COLO668 (cell line): ENCODE measurements at regions not wholly inside any gene's neighbourhood (a gene's known extent, or its start where the extent isn't known, plus 50 kb on each side); places are given as distances from the start of the nearest gene placed in this dataset.

Experiments used
- DNase-seq: peaks from one replicate; lab custom pipeline; 2025; ENCODE audit not compliant: unreplicated experiment; lab: John Stamatoyannopoulos, UW

GRCh38 chr2:42864222-42864621 is 71.8 kb upstream of the HAAO start:
- DNase-seq: no peak

GRCh38 chr2:42863751-42864150 is 71.4 kb upstream of the HAAO start:
- DNase-seq: no peak

- no peak for DNase-seq
Observed at GRCh38 chr2:42863320-42863719, 70.9 kb upstream of the HAAO start.

DNA sequence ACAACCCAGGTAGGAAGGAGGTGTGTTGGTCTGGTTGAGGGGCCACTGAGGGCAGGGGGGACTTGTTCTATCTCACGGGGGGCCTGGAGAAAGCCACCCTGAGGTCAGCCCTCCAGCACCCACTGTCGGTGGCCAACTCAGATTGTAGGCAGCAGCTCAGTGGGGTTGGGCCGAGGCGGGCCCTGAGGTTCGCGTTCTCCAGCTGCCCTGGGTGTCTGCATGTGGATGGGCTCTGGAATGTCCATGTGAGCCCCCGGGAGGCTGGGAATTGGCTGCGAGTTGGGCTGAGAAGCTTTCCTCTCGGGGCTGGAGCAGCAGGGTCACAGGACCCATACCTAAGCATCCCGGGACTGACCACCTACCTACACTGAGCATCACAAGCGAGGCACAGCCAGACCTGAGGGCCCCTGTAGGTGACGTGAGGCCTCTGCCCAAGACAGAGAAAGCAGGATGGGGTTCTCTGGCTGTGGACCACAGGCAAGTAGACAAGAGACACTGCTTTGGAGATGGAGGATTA is 70.3 kb upstream of the HAAO start:
- no peak for DNase-seq

GRCh38 chr2:42861321-42861720 is 68.9 kb upstream of the HAAO start:
- DNase-seq: no peak

- DNase-seq: no peak
Observed at GRCh38 chr2:42860319-42861094, 68.1 kb upstream of the HAAO start.

DNA sequence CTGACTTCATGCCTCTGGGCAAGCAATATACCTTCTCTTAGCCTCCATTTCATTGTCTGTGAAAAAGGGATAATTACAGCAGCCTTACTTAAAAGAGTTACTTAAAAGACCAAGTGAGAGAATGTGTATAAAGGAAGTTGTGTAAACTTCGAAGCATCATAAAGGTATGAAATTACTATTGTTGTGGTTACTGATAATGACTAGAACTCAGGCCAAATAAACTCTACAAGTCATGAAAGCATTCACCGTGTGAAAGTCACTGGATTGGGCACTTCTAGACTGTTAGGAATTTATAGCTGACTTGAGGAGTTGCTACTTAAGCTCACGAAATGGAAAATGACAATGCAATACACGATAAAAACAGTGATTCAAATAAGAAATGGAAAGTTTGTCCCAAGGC is 67.4 kb upstream of the HAAO start:
- DNase-seq: no peak

GRCh38 chr2:42859006-42859552 is 66.7 kb upstream of the HAAO start:
- peak; percentile 66 for DNase-seq

DNA sequence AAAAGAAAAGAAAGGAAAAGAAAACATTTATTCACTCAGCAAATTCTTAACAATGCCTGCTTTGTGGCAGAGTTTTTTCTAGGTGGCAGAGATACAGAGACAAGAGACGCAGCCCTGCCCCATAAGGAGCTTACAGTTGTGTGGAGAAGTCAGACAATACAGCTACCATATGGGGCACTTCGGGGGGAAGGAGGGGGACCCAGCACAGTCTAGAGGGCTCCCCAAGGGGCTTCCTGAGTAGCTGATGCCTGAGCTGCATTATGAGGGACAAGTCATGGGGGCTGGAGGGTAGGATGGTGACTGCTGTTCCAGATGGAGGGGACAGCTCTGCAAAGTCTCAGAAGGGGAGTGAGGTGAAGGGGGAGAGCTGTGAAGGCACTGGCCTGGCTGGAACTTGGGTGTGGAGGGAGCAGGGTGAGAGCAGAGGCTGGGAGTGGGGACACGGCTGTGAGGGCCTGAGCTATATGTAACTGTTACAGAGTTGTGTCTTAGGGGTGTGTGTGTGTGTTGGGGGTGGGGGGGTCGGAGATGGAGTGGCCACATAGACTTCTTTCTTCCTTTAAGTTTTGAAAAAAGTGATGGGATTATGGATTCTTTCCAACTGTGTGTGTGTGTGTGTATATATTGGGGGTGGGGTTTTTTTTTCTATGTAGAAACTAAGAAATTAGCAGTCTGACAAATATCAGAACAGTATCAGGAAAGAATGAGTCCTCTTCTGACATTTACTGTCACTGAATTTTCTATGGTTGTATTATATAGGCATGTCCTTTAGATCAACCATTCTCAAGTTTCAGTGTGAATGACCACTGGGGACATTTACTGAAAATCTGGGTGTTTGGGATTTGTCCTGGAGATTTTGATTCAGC is 66.0 kb upstream of the HAAO start:
- no peak for DNase-seq

GRCh38 chr2:42856891-42857632 is 64.7 kb upstream of the HAAO start:
- DNase-seq: no peak

DNA sequence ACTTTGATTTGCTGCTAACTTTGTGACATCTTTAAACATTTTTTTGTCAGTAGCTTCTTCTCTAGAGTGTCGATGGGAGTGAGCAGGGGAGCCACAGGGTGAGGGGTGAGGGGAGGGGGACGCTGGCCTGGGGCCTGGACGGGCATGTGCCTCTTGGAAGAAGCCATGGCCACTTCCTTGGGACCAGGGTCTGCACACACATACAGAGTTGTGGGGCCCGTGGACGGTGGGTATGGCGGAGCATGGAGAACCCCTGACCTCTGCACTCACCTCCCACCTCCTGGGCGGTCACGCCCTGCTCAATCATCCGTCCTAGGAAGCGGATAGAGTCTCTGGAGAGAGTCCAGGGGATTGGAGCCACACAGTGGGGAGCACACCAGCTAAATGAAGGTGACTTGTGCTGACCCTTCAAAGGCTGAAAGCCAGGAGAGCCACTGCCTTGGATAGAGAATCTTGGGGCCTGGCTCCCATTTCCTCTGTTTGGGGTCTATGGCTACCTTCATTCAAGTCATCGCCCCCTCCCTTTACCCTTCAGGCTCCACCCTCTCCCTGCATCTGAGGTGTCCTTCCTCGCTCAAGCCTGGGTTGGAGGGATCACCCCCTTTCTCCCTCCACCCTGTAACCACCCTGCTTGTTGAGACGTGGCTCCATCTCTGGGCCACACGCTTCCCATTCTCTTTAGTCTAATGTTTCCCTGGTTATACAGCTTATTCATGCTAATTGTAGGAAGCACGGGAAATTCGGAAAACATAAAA is 63.9 kb upstream of the HAAO start:
- DNase-seq: no peak

GRCh38 chr2:42855221-42855970 is 63.0 kb upstream of the HAAO start:
- DNase-seq: no peak

DNA sequence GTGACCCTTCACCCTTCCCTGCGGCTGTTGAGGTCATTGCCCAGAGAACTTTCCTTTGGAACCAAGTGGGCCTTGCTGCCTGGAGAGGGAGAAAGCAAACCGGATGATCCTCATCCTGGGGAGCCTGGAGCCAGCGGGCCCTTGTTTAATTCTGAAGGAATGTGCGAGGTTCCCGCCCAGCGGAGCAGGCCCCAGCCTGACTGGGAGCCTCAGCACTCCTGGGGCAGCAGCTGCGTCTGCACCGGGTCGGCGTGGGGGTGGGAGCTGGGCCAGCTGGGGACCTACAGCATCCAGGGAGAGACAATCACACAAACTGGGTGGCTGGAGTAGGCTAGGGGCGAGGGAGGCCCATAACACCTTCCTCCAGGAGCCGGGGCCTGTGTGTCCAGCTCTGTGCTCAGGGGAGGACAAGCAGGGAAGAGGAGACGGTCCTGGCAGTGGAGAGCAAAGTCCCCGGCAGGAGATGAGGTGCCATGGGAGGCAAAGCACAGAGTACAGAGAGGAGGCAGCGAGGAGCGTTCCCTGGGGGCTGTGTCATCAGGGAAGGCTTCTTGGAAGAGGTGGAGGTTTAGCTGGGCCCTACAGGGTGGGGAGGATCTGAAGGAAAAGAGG is 61.9 kb upstream of the HAAO start:
- DNase-seq: no peak

DNA sequence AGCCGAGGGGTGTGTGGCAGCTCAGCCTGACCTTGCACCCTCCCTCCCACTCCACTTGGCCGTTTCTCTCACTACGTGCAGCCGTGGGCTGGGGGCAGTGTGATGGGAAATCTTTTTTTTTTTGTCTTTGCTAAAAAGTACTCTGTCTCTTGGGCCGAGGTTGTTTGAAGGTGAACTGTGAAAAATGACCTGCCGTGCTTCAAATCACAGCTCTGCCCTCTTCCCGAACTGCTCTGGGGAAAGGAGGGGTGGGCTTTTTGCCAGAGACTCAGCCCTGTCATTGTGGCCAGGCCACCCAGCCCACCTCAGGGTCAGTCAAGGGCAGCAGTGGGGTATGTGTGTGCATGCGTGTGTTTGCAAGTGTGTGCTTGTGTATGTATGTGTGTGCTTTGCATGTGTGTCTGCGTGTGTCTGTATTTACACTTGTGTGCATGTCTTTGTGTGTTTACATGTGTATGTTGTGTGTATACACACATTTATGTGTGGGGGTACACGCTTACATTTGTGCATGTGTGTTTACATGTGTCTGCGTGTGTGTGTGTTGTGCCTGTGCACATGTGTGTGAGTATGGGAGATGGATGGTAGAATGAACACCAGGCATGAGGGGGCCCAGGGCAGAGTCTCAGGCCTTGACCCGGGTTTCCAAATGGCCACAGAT is 61.3 kb upstream of the HAAO start:
- no peak for DNase-seq

- no peak for DNase-seq
Observed at GRCh38 chr2:42852798-42853197, 60.4 kb upstream of the HAAO start.

DNA sequence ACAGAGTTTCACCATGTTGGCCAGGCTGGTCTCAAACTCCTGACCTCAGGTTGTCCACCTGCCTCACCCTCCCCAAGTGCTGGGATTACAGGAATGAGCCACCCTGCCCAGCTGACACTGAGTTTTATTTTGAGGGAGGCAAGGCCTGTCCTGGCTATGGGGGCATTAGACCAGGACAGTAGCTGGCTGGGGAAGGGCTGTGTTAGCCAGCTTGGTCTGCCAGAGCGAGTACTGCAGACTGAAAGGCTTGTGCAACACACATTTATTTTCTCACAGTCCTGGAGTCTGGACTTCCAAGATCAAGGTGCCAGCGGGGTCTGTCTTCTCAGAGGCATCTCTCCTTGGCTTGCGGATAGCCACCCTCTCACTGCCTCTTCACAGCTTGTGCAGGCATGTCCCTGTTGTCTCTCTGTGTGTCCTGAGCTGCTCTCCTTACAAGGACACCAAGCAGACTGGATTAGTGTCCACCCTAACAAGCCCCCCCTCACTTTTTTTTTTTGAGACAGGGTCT is 59.4 kb upstream of the HAAO start:
- DNase-seq: no peak

- DNase-seq: no peak
Observed at GRCh38 chr2:42851186-42851585, 58.8 kb upstream of the HAAO start.

DNA sequence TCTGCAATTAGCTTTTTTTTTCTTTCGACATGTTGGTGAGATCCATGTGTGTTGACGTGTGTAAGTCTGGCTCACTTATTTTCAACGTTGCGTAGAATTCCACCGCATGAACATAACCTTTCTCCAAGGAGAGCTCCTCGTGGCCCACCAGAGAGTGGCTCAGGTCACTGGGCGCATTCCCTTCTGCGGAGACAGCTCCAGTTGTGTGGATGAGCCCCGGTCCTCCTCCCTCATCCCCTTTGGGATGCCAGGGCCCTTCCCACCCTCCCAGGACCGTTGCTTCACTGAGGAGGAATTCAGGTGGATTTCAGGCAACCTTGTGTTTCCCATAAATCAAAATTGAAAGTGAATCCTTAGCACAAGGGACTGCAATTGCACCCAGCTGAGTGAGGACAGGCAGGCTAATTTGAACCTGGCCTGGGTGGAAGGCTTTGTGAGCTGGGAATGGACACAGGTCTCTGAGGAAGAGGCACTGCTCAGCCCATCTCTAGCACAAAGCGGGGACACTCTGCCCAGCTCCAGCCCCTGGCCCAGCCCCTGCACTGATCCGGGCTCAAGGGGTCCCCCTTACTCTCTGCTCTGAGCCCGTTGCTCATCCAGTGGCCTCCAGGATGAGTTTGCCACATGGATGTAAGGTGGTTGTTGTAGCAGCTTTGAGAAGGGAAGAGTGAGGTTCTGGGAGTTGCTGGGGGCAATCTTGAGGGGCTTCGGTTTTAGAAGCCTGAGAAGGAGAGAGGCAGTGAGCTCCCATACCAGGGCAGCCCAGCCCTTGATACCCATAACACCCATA is 57.8 kb upstream of the HAAO start:
- DNase-seq: no peak
